Spinal cord (tissue), 9 donors: ENCODE measurements at regions not wholly inside any gene's neighbourhood (a gene's known extent, or its start where the extent isn't known, plus 50 kb on each side); places are given as distances from the start of the nearest gene placed in this dataset.
"Not testable (repeated sequence)": the region's sequence is repeated elsewhere in the genome, so short reads cannot be mapped to it uniquely, and the experiment has no call there.

ENCODE experiments used
- DNase-seq, 6 donors: peaks; one replicate each; pipeline versions ENCODE4 v3.0.0 to v3.0.0-alpha.2; 2013 to 2015; ENCODE audit warnings: low spot score in 6 of 6, low read depth in 4 of 6
- H3K27ac ChIP-seq: one replicate; pipeline ENCODE4 v1.5.1; 2013; ENCODE audit warnings: low read depth, low read length, control low read depth
- H3K27me3 ChIP-seq: one replicate; pipeline ENCODE4 v1.6.1; 2013; ENCODE audit warnings: low read length; ENCODE audit not compliant: control insufficient read depth, insufficient read depth
- H3K36me3 ChIP-seq: one replicate; pipeline ENCODE4 v1.6.1; 2013; ENCODE audit warnings: low read length; ENCODE audit not compliant: control insufficient read depth, insufficient read depth
- H3K4me1 ChIP-seq: one replicate; pipeline ENCODE4 v1.6.1; 2013; ENCODE audit warnings: low read length; ENCODE audit not compliant: control insufficient read depth, insufficient read depth
- H3K4me3 ChIP-seq: one replicate; pipeline ENCODE4 v1.5.1; 2013; ENCODE audit warnings: low read depth, low read length, control low read depth
- H3K9me3 ChIP-seq: one replicate; pipeline ENCODE4 v1.6.1; 2013; ENCODE audit warnings: low read length; ENCODE audit not compliant: control insufficient read depth, insufficient read depth
- WGBS: methylation state at CpG from one replicate; pipeline ENCODE4 v1.1.5; 2013; ENCODE audit warnings: missing lambda C conversion rate; ENCODE audit not compliant: insufficient coverage; 5-methylcytosine and 5-hydroxymethylcytosine counted together
- donor health status: healthy.

DNA sequence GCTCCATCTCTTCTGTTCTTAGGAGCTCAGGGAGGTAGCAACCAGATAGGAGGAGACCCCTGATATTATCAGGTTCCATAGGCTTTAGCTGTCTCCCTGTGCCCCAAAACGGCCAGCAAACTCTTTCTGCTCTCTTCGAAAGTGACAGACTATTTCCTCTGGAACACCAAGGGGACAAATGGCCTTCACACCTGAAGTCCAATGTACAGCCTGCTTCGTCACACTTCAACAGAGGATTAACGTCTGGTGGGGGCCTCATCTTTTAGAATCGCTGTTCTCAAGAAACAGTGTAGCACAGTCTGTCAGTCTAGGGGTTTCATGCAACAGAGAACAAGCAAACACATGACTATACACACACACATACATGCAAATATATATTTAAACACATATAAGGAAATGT, 152.4 kb upstream of the SETMAR start:
- 79% methylated on average over 2 of the region's 5 CpGs for WGBS
- no peak for DNase-seq
- no peaks in the 10 kb centered on the region for H3K4me1 ChIP-seq
- no peaks in the 10 kb centered on the region for H3K36me3 ChIP-seq
- no peaks in the 10 kb centered on the region for H3K9me3 ChIP-seq
- H3K27ac ChIP-seq, result no peak overlapping the region
- no peaks in the 10 kb centered on the region for H3K27me3 ChIP-seq
- no peak overlapping the region for H3K4me3 ChIP-seq

- Histone ChIP-seq H3K36me3 (no peaks in the 10 kb centered on the region), H3K4me3 (no peak overlapping the region), H3K27ac (no peak overlapping the region), H3K9me3 (no peaks in the 10 kb centered on the region), H3K4me1 (no peaks in the 10 kb centered on the region), H3K27me3 (no peaks in the 10 kb centered on the region)
- no peak for DNase-seq
- no CpG with 5 or more reads among the region's 1 CpG for WGBS
These were observed 151.3 kb upstream of the SETMAR start for GRCh38 chr3:4151859-4152258.

- Histone ChIP-seq H3K27ac (no peak overlapping the region), H3K27me3 (no peaks in the 10 kb centered on the region), H3K36me3 (no peaks in the 10 kb centered on the region), H3K9me3 (no peaks in the 10 kb centered on the region), H3K4me3 (no peak overlapping the region), H3K4me1 (no peaks in the 10 kb centered on the region)
- no peak for DNase-seq
- no CpG with 5 or more reads among the region's 1 CpG for WGBS
These were observed 149.4 kb upstream of the SETMAR start for GRCh38 chr3:4153771-4154170.

DNA sequence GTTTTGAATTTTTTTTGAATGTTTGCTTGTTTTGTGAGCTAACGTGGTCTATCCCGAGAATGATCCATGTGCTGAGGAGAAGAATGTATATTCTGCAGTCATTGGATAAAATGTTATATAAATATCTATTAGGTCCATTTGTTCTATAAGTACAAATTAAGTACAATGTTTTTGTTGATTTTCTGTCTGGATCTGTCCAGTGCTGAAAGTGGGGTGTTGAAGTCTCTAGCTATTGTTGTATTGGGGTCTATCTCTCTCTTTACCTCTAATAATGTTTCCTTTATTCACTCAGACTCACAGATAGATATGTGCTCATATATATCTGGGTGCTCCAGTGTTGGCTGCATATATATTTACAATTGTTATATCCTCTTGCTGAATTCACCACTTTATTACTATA, 144.8 kb upstream of the SETMAR start:
- DNase-seq, result no peak
- no CpG with 5 or more reads among the region's 2 CpGs for whole genome bisulfite sequencing

DNA sequence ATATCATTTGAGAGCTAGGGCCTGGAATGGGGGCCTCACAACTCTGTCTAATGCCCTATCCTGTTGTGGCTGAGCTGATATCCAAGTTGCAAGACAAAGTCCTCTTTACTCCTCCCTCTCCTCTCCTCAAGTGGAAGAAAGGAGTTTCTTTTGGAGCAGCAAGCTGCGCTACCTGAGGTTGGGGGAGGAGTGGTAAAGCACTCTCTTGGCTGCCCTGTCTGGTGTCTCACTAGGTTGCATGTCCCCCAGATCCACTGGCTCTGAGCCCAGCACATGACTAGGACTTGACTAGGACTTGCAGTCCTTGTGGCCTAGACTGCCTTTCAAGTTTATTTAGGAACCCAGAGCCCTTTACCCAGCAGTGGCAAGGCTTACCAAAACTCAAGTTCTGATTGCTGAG, 141.1 kb upstream of the SETMAR start:
- Histone ChIP-seq H3K4me3 (no peak overlapping the region), H3K4me1 (no peaks in the 10 kb centered on the region), H3K36me3 (no peaks in the 10 kb centered on the region), H3K27me3 (no peaks in the 10 kb centered on the region), H3K9me3 (no peaks in the 10 kb centered on the region), H3K27ac (no peak overlapping the region)
- 100% methylated on average over 1 of the region's 1 CpG for WGBS
- no peak for DNase-seq

More for the DNA sequence above, 144.8 kb upstream of the SETMAR start:
- H3K4me3 ChIP-seq, result no peak overlapping the region
- H3K36me3 ChIP-seq, result no peaks in the 10 kb centered on the region
- no peaks in the 10 kb centered on the region for H3K4me1 ChIP-seq
- H3K9me3 ChIP-seq, result no peaks in the 10 kb centered on the region
- H3K27me3 ChIP-seq, result no peaks in the 10 kb centered on the region
- H3K27ac ChIP-seq, result no peak overlapping the region

DNA sequence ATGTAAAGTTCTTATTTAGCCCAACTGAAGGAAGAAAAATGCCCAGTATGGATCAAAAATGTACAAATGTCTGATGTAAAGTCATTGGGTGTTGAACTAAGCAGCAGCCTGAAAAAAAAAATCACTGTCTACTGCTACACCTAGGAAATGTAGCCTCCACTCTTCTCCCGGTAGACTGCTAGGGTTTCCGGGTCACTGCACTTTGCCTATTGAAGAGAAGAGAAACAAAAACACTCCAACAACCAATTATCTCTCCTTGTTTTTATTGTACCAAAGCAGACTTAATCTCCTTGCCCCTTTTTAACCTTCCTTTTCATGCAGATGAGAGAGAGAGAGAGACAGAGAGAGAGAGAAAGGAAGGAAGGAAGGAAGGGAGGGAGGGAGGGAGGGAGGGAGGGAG, 140.2 kb upstream of the SETMAR start:
- WGBS, result 80% methylated on average over 1 of the region's 2 CpGs

DNA sequence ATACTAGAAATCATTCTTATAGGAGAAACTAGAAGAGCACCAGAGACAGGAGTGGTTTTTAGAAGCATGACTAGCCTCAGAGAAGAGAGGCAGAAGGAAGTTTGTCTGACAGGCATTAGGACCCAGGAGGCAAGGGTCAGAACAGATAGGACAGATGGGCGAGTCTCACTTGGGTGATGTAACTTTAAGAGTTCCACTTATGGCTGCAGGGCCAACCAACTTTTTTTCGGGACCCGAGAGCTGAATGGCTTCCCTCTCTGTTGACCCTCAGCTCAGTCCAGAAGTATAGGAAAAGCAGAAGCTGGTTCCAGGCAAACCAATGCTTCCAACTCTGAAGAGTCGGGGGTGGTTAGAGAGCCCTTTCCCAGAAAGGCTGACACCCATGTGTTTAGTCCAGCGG, 136.6 kb upstream of the SETMAR start:
- H3K27ac ChIP-seq, result no peak overlapping the region
- no peaks in the 10 kb centered on the region for H3K36me3 ChIP-seq
- no peaks in the 10 kb centered on the region for H3K27me3 ChIP-seq
- no peaks in the 10 kb centered on the region for H3K4me1 ChIP-seq
- no peaks in the 10 kb centered on the region for H3K9me3 ChIP-seq
- H3K4me3 ChIP-seq, result no peak overlapping the region
- WGBS, result 96% methylated on average over 5 of the region's 5 CpGs
- DNase-seq, result no peak

More for the DNA sequence above, 140.2 kb upstream of the SETMAR start:
- no peaks in the 10 kb centered on the region for H3K9me3 ChIP-seq
- H3K27ac ChIP-seq, result no peak overlapping the region
- no peak overlapping the region for H3K4me3 ChIP-seq
- H3K36me3 ChIP-seq, result no peaks in the 10 kb centered on the region
- no peaks in the 10 kb centered on the region for H3K27me3 ChIP-seq
- DNase-seq, result no peak
- H3K4me1 ChIP-seq, result no peaks in the 10 kb centered on the region

- not testable (repeated sequence) for H3K36me3 ChIP-seq, DNase-seq, H3K9me3 ChIP-seq, H3K4me3 ChIP-seq, H3K27ac ChIP-seq, H3K4me1 ChIP-seq, H3K27me3 ChIP-seq
- WGBS, result 100% methylated on average over 1 of the region's 1 CpG
These were observed 135.9 kb upstream of the SETMAR start for GRCh38 chr3:4167230-4167629.

DNA sequence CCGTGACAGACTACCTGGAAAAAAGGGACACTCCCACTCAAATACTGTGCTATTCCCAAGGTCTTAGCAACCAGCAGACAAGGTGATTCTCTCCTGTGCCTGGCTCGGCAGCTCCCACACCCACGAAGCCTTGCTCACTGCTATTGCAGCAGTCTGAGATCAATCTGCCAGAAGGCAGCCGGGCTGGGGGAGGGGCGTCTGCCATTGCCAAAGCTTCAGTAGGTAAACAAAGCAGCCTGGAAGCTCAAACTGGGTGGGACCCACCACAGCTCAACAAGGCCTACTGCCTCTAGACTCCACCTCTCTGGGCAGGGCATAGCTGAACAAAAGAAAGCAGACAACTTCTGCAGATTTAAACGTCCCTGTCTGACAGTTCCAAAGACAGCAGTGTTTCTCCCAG, 128.4 kb upstream of the SETMAR start:
- no peak overlapping the region for H3K4me3 ChIP-seq
- no peak overlapping the region for H3K27ac ChIP-seq
- no peaks in the 10 kb centered on the region for H3K36me3 ChIP-seq
- H3K9me3 ChIP-seq, result peaks cover 3% of the 10 kb centered on the region
- WGBS, result 68% methylated on average over 6 of the region's 6 CpGs
- no peaks in the 10 kb centered on the region for H3K4me1 ChIP-seq
- H3K27me3 ChIP-seq, result no peaks in the 10 kb centered on the region
- no peak for DNase-seq

GRCh38 chr3:4191971-4192370, 111.2 kb upstream of the SETMAR start:
- H3K27ac ChIP-seq, result no peak overlapping the region
- H3K4me3 ChIP-seq, result no peak overlapping the region
- no peaks in the 10 kb centered on the region for H3K36me3 ChIP-seq
- no peak for DNase-seq
- H3K4me1 ChIP-seq, result no peaks in the 10 kb centered on the region
- H3K9me3 ChIP-seq, result no peaks in the 10 kb centered on the region
- H3K27me3 ChIP-seq, result no peaks in the 10 kb centered on the region

DNA sequence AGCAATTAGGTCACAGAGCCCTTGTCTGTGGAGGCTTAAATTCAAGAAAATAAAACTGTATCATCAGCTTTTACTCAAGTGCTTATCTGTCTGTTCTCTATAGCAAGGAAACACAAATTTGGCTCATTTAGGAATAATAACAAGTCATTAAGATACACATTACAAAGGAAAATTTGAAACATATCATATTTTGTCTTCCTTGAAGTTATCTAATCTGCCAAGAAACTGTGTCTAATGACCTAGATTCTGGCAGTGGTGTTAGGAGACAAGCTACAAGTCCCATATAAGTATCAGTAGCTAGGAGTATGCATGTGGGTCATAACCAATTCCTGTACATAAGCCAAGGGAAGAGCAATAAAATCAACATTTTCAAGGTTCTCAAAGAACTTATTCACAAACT, 108.2 kb upstream of the SETMAR start:
- DNase-seq, result no peak
- H3K4me1 ChIP-seq, result no peaks in the 10 kb centered on the region
- H3K36me3 ChIP-seq, result no peaks in the 10 kb centered on the region
- H3K27ac ChIP-seq, result no peak overlapping the region
- no peaks in the 10 kb centered on the region for H3K27me3 ChIP-seq
- no peak overlapping the region for H3K4me3 ChIP-seq
- no peaks in the 10 kb centered on the region for H3K9me3 ChIP-seq
